ENCODE measurements at regions not wholly inside any gene's neighbourhood (a gene's known extent, or its start where the extent isn't known, plus 50 kb on each side); places are given as distances from the start of the nearest gene placed in this dataset.

GRCh38 chr2:176388861-176389260, 119.6 kb downstream of the MTX2 start:
- no peak for DNase-seq (ENCODE audit: low read depth)

GRCh38 chr2:176390276-176391147, 121.3 kb downstream of the MTX2 start:
- DNase-seq (ENCODE audit: low read depth), result no peak

GRCh38 chr2:176391148-176391419, 121.8 kb downstream of the MTX2 start:
- no peak for DNase-seq (ENCODE audit: low read depth)

GRCh38 chr2:176392249-176392648, 123.0 kb downstream of the MTX2 start:
- no peak for DNase-seq (ENCODE audit: low read depth)

- no peak for DNase-seq (ENCODE audit: low read depth)
These were observed 123.6 kb downstream of the MTX2 start for GRCh38 chr2:176392744-176393414.

- DNase-seq (ENCODE audit: low read depth), result no peak
These were observed 126.1 kb downstream of the MTX2 start for GRCh38 chr2:176395273-176395854.

GRCh38 chr2:176398243-176399073, 129.2 kb downstream of the MTX2 start:
- peak; percentile 44 for DNase-seq (ENCODE audit: low read depth)

GRCh38 chr2:176399074-176399598, 129.9 kb downstream of the MTX2 start:
- DNase-seq (ENCODE audit: low read depth), result no peak

GRCh38 chr2:176405477-176405876, 136.2 kb downstream of the MTX2 start:
- no peak for DNase-seq (ENCODE audit: low read depth)

- DNase-seq (ENCODE audit: low read depth), result no peak
These were observed 138.5 kb downstream of the MTX2 start for GRCh38 chr2:176407706-176408105.

- no peak for DNase-seq (ENCODE audit: low read depth)
These were observed 140.4 kb downstream of the MTX2 start for GRCh38 chr2:176409671-176410070.

- no peak for DNase-seq (ENCODE audit: low read depth)
These were observed 142.9 kb downstream of the MTX2 start for GRCh38 chr2:176412136-176412535.

GRCh38 chr2:176413786-176414185, 144.5 kb downstream of the MTX2 start:
- DNase-seq (ENCODE audit: low read depth), result no peak

- no peak for DNase-seq (ENCODE audit: low read depth)
These were observed 145.4 kb downstream of the MTX2 start for GRCh38 chr2:176414641-176415040.

- DNase-seq (ENCODE audit: low read depth), result no peak
These were observed 146.1 kb downstream of the MTX2 start for GRCh38 chr2:176415174-176415895.

- no peak for DNase-seq (ENCODE audit: low read depth)
These were observed 146.8 kb downstream of the MTX2 start for GRCh38 chr2:176415937-176416499.

- no peak for DNase-seq (ENCODE audit: low read depth)
These were observed 149.5 kb downstream of the MTX2 start for GRCh38 chr2:176418768-176419167.

GRCh38 chr2:176419591-176420071, 150.4 kb downstream of the MTX2 start:
- peak; percentile 65 for DNase-seq (ENCODE audit: low read depth)

GRCh38 chr2:176421297-176422050, 152.2 kb downstream of the MTX2 start:
- DNase-seq (ENCODE audit: low read depth), result no peak

GRCh38 chr2:176423819-176424218, 154.6 kb downstream of the MTX2 start:
- DNase-seq (ENCODE audit: low read depth), result no peak

All from HS-5 (cell line).